ENCODE measurements at regions not wholly inside any gene's neighbourhood (a gene's known extent, or its start where the extent isn't known, plus 50 kb on each side); places are given as distances from the start of the nearest gene placed in this dataset.

DNA sequence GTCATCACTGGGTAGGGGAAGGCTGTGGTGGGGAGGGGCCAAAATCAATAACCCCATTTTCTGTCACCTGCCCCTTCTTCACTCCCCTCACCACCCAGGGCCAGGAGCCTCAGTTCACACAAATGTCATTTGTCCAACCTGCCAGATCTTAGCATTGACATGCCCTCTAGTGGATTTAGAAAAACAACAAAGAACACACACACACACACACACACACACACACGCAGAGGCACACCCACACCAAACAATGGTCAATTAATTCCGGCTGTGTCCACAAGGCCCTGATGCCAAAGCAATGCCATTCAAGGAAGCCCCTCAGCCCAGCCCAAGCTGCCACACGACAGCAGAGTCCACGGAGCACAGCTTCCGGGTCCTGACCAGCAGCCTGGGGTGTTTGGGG is 68.4 kb downstream of the NOG start:
- TF ChIP-seq CTCF (IDR thresholded peaks at IDR 0.05; ENCODE audit: control extremely low read depth in 1 of 3, insufficient read depth in 1 of 3, low read depth in 1 of 3, low read length in 3 of 3) (no peak), GABPA (IDR thresholded peaks at IDR 0.05; ENCODE audit: borderline replicate concordance, insufficient read depth, low read length) (no peak), SRF (IDR thresholded peaks at IDR 0.05; ENCODE audit: low read depth, low read length) (no peak), GTF2F1 (IDR thresholded peaks at IDR 0.05; ENCODE audit: borderline replicate concordance, low read depth, low read length) (no peak), POLR2A (IDR thresholded peaks at IDR 0.05; ENCODE audit: control extremely low read depth in 1 of 2, low read depth in 2 of 2, low read length in 2 of 2) (no peak), TAF1 (IDR thresholded peaks at IDR 0.05; ENCODE audit: low read depth, low read length) (no peak), RAD21 (IDR thresholded peaks at IDR 0.05 in 1 of 2, conservative IDR thresholded peaks at IDR 0.05 in 1 of 2; ENCODE audit: low read depth in 2 of 2, low read length in 2 of 2) (no peak; a peak in 1 of 4 replicates), POLR2AphosphoS5 (IDR thresholded peaks at IDR 0.05; ENCODE audit: low read depth, low read length) (no peak), EZH2 (IDR thresholded peaks at IDR 0.05; ENCODE audit: low read depth, low read length, severe bottlenecking) (no peak), SIX5 (IDR thresholded peaks at IDR 0.05; ENCODE audit: low read depth, low read length) (no peak), KDM1A (IDR thresholded peaks at IDR 0.05; ENCODE audit: borderline replicate concordance, low read length) (no peak), EP300 (IDR thresholded peaks at IDR 0.05; ENCODE audit: borderline replicate concordance in 1 of 2, low read depth in 2 of 2, low read length in 2 of 2) (no peak), CTBP2 (IDR thresholded peaks at IDR 0.05; ENCODE audit: borderline replicate concordance, insufficient read depth, insufficient read length, low read length) (no peak), RNF2 (IDR thresholded peaks at IDR 0.05; ENCODE audit: borderline replicate concordance, low read depth, low read length, missing control alignments, poor library complexity, severe bottlenecking) (no peak)
